ENCODE measurements at regions not wholly inside any gene's neighbourhood (a gene's known extent, or its start where the extent isn't known, plus 50 kb on each side); places are given as distances from the start of the nearest gene placed in this dataset.
"Not testable (repeated sequence)": the region's sequence is repeated elsewhere in the genome, so short reads cannot be mapped to it uniquely, and the experiment has no call there.

GRCh38 chr20:53768329-53768728 is 174.7 kb upstream of the ZNF217 start:
- no peak for TF ChIP-seq CTCF (IDR thresholded peaks at IDR 0.05; ENCODE audit: extremely low read depth, low read depth, low read length)
- peaks cover 4% of the 10 kb centered on the region for H3K4me1 ChIP-seq (ENCODE audit: insufficient read depth, low read length)
- no peaks in the 10 kb centered on the region for H3K36me3 ChIP-seq (ENCODE audit: insufficient read depth, low read length)
- DNase-seq (ENCODE audit: insufficient read length, low spot score, missing footprints), result no peak
- no peaks in the 10 kb centered on the region for H3K79me2 ChIP-seq (ENCODE audit: insufficient read depth, low read length)
- no peak overlapping the region for H3K4me3 ChIP-seq (ENCODE audit: insufficient read depth, low read length)
- no peak overlapping the region for H2AFZ ChIP-seq (ENCODE audit: low read length)
- no peaks in the 10 kb centered on the region for H3K27me3 ChIP-seq (ENCODE audit: insufficient read depth, low read length)
- no peak overlapping the region for H3K27ac ChIP-seq (ENCODE audit: low read depth, low read length)
- H3K9me3 ChIP-seq (ENCODE audit: low read depth, low read length), result no peaks in the 10 kb centered on the region
- H4K20me1 ChIP-seq (ENCODE audit: insufficient read depth, low read length), result no peaks in the 10 kb centered on the region
- no peak overlapping the region for H3K4me2 ChIP-seq (ENCODE audit: insufficient read depth, low read length)

GRCh38 chr20:53767206-53767930 is 173.7 kb upstream of the ZNF217 start:
- Histone ChIP-seq H3K36me3 (ENCODE audit: insufficient read depth, low read length) (no peaks in the 10 kb centered on the region), H3K79me2 (ENCODE audit: insufficient read depth, low read length) (no peaks in the 10 kb centered on the region), H3K4me2 (ENCODE audit: insufficient read depth, low read length) (no peak overlapping the region), H2AFZ (ENCODE audit: low read length) (peak overlapping the region; percentile 25), H3K4me1 (ENCODE audit: insufficient read depth, low read length) (no peaks in the 10 kb centered on the region), H3K9me3 (ENCODE audit: low read depth, low read length) (no peaks in the 10 kb centered on the region), H3K27me3 (ENCODE audit: insufficient read depth, low read length) (no peaks in the 10 kb centered on the region), H3K27ac (ENCODE audit: low read depth, low read length) (no peak overlapping the region), H4K20me1 (ENCODE audit: insufficient read depth, low read length) (no peaks in the 10 kb centered on the region), H3K4me3 (ENCODE audit: insufficient read depth, low read length) (no peak overlapping the region)
- DNase-seq (ENCODE audit: insufficient read length, low spot score, missing footprints), result no peak
- TF ChIP-seq CTCF (IDR thresholded peaks at IDR 0.05; ENCODE audit: extremely low read depth, low read depth, low read length), result no peak

GRCh38 chr20:53764415-53764800 is 170.8 kb upstream of the ZNF217 start:
- no peak for TF ChIP-seq CTCF (IDR thresholded peaks at IDR 0.05; ENCODE audit: extremely low read depth, low read depth, low read length)
- Histone ChIP-seq H4K20me1 (ENCODE audit: insufficient read depth, low read length) (no peaks in the 10 kb centered on the region), H2AFZ (ENCODE audit: low read length) (peak overlapping the region; percentile 82), H3K4me2 (ENCODE audit: insufficient read depth, low read length) (peak overlapping the region; percentile 62), H3K4me3 (ENCODE audit: insufficient read depth, low read length) (peak overlapping the region; percentile 40), H3K79me2 (ENCODE audit: insufficient read depth, low read length) (no peaks in the 10 kb centered on the region), H3K36me3 (ENCODE audit: insufficient read depth, low read length) (no peaks in the 10 kb centered on the region), H3K9me3 (ENCODE audit: low read depth, low read length) (no peaks in the 10 kb centered on the region), H3K4me1 (ENCODE audit: insufficient read depth, low read length) (no peaks in the 10 kb centered on the region), H3K27me3 (ENCODE audit: insufficient read depth, low read length) (no peaks in the 10 kb centered on the region), H3K27ac (ENCODE audit: low read depth, low read length) (peak overlapping the region; percentile 43)
- no peak for DNase-seq (ENCODE audit: insufficient read length, low spot score, missing footprints)

GRCh38 chr20:53763707-53764414 is 170.2 kb upstream of the ZNF217 start:
- no peaks in the 10 kb centered on the region for H3K36me3 ChIP-seq (ENCODE audit: insufficient read depth, low read length)
- DNase-seq (ENCODE audit: insufficient read length, low spot score, missing footprints), result no peak
- H2AFZ ChIP-seq (ENCODE audit: low read length), result peak overlapping the region; percentile 82
- peak overlapping the region; percentile 40 for H3K4me3 ChIP-seq (ENCODE audit: insufficient read depth, low read length)
- no peaks in the 10 kb centered on the region for H3K27me3 ChIP-seq (ENCODE audit: insufficient read depth, low read length)
- peak overlapping the region; percentile 62 for H3K4me2 ChIP-seq (ENCODE audit: insufficient read depth, low read length)
- TF ChIP-seq CTCF (IDR thresholded peaks at IDR 0.05; ENCODE audit: extremely low read depth, low read depth, low read length), result no peak
- H3K27ac ChIP-seq (ENCODE audit: low read depth, low read length), result peak overlapping the region; percentile 43
- no peaks in the 10 kb centered on the region for H3K4me1 ChIP-seq (ENCODE audit: insufficient read depth, low read length)
- H4K20me1 ChIP-seq (ENCODE audit: insufficient read depth, low read length), result no peaks in the 10 kb centered on the region
- H3K79me2 ChIP-seq (ENCODE audit: insufficient read depth, low read length), result no peaks in the 10 kb centered on the region
- H3K9me3 ChIP-seq (ENCODE audit: low read depth, low read length), result no peaks in the 10 kb centered on the region

- not testable (repeated sequence) for H3K27ac ChIP-seq (ENCODE audit: low read depth, low read length); H4K20me1 ChIP-seq (ENCODE audit: insufficient read depth, low read length); H3K9me3 ChIP-seq (ENCODE audit: low read depth, low read length); H3K4me1 ChIP-seq (ENCODE audit: insufficient read depth, low read length); H3K4me3 ChIP-seq (ENCODE audit: insufficient read depth, low read length); H2AFZ ChIP-seq (ENCODE audit: low read length); H3K4me2 ChIP-seq (ENCODE audit: insufficient read depth, low read length); DNase-seq (ENCODE audit: insufficient read length, low spot score, missing footprints); H3K27me3 ChIP-seq (ENCODE audit: insufficient read depth, low read length); H3K36me3 ChIP-seq (ENCODE audit: insufficient read depth, low read length); H3K79me2 ChIP-seq (ENCODE audit: insufficient read depth, low read length)
These were observed 168.8 kb upstream of the ZNF217 start for GRCh38 chr20:53762423-53762798.
